Bone marrow (tissue), 2 donors: ENCODE measurements at regions not wholly inside any gene's neighbourhood (a gene's known extent, or its start where the extent isn't known, plus 50 kb on each side); places are given as distances from the start of the nearest gene placed in this dataset.
"Not testable (repeated sequence)": the region's sequence is repeated elsewhere in the genome, so short reads cannot be mapped to it uniquely, and the experiment has no call there.

Experiments
- DNase-seq, 2 donors: peaks; one replicate each; lab custom pipeline; 2025; lab: John Stamatoyannopoulos, UW

- no peak for DNase-seq
These were observed 54.9 kb upstream of the ZBTB18 start for GRCh38 chr1:243996223-243996622.

DNA sequence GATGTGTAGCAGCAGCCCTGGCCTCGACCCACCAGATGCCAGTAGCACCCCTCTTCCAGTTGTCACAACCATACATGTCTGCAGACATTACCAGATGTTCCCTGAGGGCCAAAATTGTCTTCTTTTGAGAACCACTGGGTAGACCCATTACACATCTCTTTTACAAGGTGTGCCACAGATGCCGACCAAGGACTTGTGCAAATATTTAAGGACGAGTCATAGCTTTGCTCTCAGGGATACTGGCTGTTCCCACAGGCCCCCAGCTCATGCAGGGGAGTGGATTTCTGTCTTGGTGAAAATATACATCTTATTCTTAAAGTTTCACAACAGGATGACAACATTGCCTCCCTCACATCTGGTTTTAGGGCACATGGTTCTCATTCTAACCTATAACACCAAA is 59.4 kb upstream of the ZBTB18 start:
- no peak for DNase-seq

DNA sequence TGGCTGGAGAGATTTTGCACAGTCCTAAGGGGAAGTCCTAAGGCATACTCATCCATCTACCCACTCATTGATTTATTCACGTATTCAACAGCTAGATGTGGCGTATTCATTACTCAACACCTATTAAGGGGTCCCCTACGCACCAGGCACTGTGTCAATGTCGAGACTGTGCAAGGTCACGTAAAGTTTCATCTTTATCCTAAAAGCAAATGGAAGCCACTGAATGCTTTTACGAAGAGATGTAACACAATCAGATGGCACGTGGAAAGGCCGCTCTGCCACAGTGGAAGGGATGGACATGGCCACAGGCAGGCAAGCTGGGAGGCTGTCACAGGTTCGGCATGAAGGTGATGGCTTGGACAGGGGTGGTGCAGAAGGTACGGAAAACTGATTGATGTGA is 66.3 kb upstream of the ZBTB18 start:
- no peak for DNase-seq

DNA sequence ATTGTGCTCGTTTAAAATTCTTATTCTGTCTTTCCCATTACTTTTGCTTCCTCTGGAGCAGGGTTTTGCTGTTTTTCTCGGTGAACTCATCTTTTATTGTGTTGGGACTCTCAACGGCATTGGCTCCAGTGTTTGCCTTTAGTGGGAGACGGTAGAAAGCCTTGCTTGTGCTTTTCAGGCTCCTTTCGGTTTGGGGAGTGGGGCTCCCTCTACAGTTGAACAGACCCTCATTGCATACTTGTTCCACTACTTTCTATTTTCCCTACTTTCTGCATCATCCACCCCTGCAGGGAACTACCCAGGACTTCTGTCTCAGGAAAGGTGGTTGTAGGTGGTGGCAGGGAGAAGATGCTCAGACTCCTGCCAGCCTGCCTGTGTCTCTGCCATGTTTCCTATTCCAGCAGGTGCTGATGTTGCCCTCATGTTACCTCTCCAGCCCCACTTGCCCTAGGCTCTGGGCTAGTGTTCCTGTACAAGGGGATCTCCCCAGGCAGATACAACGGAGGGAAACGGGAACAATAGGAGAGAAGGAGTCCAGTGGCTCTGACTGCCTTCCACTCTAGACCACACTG is 68.5 kb upstream of the ZBTB18 start:
- no peak for DNase-seq

DNA sequence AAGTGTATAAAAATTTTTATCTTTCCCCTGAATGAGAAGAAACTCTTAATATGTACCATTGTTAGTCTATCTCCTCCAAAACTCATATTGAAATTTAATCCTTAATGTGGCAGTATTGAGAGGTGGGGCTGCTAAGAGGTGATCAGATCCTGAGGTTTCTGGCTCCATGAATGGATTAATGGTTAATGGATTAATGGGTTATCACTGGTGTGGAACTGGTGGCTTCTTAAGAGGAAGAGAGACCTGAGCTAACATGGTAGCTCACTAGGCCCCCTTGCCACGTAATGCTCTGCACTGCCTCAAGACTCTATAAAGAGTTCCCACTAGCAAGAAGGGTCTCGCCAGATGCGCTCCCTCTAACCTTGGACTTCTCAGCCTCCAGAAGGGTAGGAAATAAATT is 70.6 kb upstream of the ZBTB18 start:
- DNase-seq: no peak

- DNase-seq: no peak
These were observed 71.0 kb upstream of the ZBTB18 start for GRCh38 chr1:243980071-243980470.

- no peak for DNase-seq
These were observed 71.7 kb upstream of the ZBTB18 start for GRCh38 chr1:243979396-243979795.

DNA sequence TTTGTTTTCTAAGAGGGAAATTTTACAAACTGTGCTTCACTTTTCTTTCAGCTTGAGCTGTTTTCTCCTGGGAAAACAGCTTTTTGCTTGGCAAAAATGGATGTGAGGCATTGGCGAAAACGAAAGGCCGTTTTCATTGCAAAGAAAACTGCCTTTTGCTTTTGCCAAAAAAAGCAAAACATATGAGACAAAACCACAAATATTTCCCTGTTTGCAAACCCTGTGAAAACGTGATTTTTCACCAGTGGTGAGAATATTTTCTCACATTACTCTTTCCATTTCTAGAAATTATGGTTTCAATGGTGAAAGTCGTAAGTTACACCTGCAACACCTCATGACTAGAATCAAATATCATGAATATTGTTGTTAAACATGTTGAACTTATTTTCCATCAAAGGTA is 74.0 kb upstream of the ZBTB18 start:
- DNase-seq: no peak

GRCh38 chr1:243974451-243975292 is 76.4 kb upstream of the ZBTB18 start:
- DNase-seq: no peak

DNA sequence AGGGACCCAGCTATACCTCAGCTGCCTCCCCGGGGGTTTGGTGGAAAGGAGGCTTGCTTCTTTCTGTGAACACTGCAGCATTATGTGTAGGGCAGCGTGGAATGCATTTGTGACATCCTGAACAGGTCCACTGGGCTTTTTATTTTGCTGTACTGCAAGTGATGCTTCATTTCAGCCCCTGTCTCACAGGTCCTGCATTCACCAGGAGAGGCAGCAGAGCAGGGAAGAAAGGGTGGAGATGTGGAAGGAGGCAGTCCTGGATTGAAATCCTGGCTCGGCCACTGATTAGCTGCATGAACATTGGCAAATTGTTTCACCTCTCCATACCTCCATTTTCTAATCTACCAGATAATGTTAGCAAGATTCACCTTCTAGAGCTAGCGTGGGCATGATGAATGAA is 77.9 kb upstream of the ZBTB18 start:
- no peak for DNase-seq

GRCh38 chr1:243970077-243970476 is 81.0 kb upstream of the ZBTB18 start:
- DNase-seq: peak in 1 of 2 donors; percentile 18

GRCh38 chr1:243968413-243968812 is 82.7 kb upstream of the ZBTB18 start:
- DNase-seq: no peak

GRCh38 chr1:243964915-243965314 is 86.2 kb upstream of the ZBTB18 start:
- DNase-seq: no peak

GRCh38 chr1:243963571-243963970 is 87.5 kb upstream of the ZBTB18 start:
- no peak for DNase-seq

- no peak for DNase-seq
These were observed 88.5 kb upstream of the ZBTB18 start for GRCh38 chr1:243962541-243962940.

DNA sequence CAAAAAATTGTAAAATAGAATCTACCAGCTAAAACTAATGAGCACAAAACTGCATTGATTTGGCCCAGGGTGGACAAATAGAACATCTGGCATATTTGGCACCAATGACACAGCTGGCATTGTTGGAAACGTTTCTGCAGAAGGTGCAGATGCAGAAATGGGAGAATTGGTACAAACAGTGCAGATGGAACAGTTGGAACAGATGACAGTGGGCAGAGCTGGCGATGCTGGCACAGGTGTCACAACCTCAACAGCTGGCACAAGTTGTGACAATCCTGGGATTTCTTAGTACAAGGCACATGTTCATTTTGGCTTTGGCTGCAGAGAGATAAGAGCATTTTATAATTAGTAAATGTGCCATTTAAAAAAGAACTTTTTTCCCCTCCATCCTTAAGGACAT is 91.1 kb upstream of the ZBTB18 start:
- DNase-seq: no peak

GRCh38 chr1:243957141-243957540 is 93.9 kb upstream of the ZBTB18 start:
- no peak for DNase-seq

DNA sequence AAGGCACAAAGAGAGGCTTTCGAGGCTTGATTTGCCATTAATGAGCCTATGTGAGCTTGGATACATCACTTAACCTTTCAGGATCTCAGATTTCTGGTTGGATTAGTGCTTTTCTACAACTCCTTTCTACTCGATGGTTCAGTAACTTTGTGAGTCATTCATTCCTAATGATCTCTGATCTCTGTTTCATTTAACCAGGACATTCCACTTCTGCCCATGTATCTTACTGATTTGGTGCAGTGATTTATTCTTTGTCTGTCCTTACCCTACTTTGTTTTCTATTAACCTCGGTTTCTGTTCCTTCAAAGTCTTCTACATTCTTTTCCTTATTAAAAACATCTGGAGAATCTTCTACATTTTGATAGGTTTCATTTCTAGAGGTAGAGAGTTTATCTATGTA is 94.6 kb upstream of the ZBTB18 start:
- no peak for DNase-seq

- DNase-seq: not testable (repeated sequence)
These were observed 99.9 kb upstream of the ZBTB18 start for GRCh38 chr1:243951207-243951606.

- DNase-seq: no peak
These were observed 100.1 kb upstream of the AKT3 start for GRCh38 chr1:243950166-243950565.

DNA sequence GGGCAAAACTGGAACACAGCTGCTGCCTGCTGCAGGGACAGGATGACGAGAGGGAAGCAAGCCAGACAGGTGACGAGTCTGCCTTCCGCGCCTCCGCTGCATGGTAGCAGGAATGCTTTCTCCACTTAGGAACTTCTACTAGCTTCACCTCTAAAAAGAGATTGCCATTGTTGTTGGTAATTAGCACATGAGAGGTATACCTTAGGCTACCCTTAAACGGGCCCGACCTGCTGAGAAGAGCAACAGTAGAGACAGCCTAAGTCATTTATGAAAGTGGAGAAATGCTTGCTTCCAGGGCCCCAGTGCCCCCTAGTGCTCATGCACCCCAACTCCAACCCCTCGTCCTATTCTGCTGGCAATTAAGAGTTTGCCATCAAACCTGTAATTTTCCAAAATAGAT is 96.9 kb upstream of the AKT3 start:
- DNase-seq: no peak

- no peak for DNase-seq
These were observed 96.2 kb upstream of the AKT3 start for GRCh38 chr1:243946253-243946652.

DNA sequence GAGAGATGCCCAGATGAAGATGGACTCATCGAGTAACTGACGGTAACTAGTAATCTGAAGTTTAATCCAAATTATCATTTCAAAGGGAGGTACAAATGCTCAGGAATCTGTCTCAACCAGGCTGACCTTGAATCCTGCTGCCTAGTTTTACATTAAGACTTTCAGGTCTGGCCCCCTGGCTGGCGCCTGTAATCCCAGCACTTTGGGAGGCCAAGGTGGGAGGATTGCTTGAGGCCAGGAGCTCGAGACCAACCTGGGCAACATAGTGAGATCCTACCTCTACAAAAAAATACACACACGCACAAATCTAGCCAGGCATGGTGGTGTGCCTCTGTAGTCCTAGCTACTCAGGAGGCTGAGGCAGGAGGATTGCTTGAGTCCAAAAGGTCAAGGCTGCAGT is 95.7 kb upstream of the AKT3 start:
- DNase-seq: no peak
